ENCODE measurements at regions not wholly inside any gene's neighbourhood (a gene's known extent, or its start where the extent isn't known, plus 50 kb on each side); places are given as distances from the start of the nearest gene placed in this dataset.

- TF ChIP-seq CTCF (IDR thresholded peaks at IDR 0.05; ENCODE audit: control insufficient read depth, insufficient read depth, low read depth, low read length, missing control alignments), result no peak
- no peak for DNase-seq (ENCODE audit: low read depth)
- H3K4me3 ChIP-seq (ENCODE audit: control insufficient read depth, low read depth, low read length), result no peak overlapping the region
Measured at GRCh38 chr10:125513429-125514182, 169.4 kb downstream of the TEX36 start.

GRCh38 chr10:125510998-125511397 is 172.0 kb downstream of the TEX36 start:
- no peak for TF ChIP-seq CTCF (IDR thresholded peaks at IDR 0.05; ENCODE audit: control insufficient read depth, insufficient read depth, low read depth, low read length, missing control alignments)
- no peak for DNase-seq (ENCODE audit: low read depth)
- H3K4me3 ChIP-seq (ENCODE audit: control insufficient read depth, low read depth, low read length), result no peak overlapping the region

GRCh38 chr10:125505648-125506047 is 177.3 kb downstream of the TEX36 start:
- no peak overlapping the region for H3K4me3 ChIP-seq (ENCODE audit: control insufficient read depth, low read depth, low read length)
- no peak for DNase-seq (ENCODE audit: low read depth)
- TF ChIP-seq CTCF (IDR thresholded peaks at IDR 0.05; ENCODE audit: control insufficient read depth, insufficient read depth, low read depth, low read length, missing control alignments), result no peak

- no peak overlapping the region for H3K4me3 ChIP-seq (ENCODE audit: control insufficient read depth, low read depth, low read length)
- DNase-seq (ENCODE audit: low read depth), result no peak
- TF ChIP-seq CTCF (IDR thresholded peaks at IDR 0.05; ENCODE audit: control insufficient read depth, insufficient read depth, low read depth, low read length, missing control alignments), result no peak
Measured at GRCh38 chr10:125502276-125502675, 180.7 kb downstream of the TEX36 start.

- no peak for TF ChIP-seq CTCF (IDR thresholded peaks at IDR 0.05; ENCODE audit: control insufficient read depth, insufficient read depth, low read depth, low read length, missing control alignments)
- DNase-seq (ENCODE audit: low read depth), result no peak
Measured at GRCh38 chr10:125495386-125495785, 187.6 kb downstream of the TEX36 start.

GRCh38 chr10:125494651-125495239 is 188.2 kb downstream of the TEX36 start:
- H3K4me3 ChIP-seq (ENCODE audit: control insufficient read depth, low read depth, low read length), result no peak overlapping the region
- no peak for DNase-seq (ENCODE audit: low read depth)
- no peak for TF ChIP-seq CTCF (IDR thresholded peaks at IDR 0.05; ENCODE audit: control insufficient read depth, insufficient read depth, low read depth, low read length, missing control alignments)

More at GRCh38 chr10:125495386-125495785, 187.6 kb downstream of the TEX36 start:
- H3K4me3 ChIP-seq (ENCODE audit: control insufficient read depth, low read depth, low read length), result no peak overlapping the region

All from AG09309 (cell line).